ENCODE measurements at regions not wholly inside any gene's neighbourhood (a gene's known extent, or its start where the extent isn't known, plus 50 kb on each side); places are given as distances from the start of the nearest gene placed in this dataset.
A peak's percentile ranks its signal among the peaks of the same experiment; 100 is the strongest.

GRCh38 chr7:116340943-116341907 is 130.9 kb downstream of the TES start:
- no peak overlapping the region for H3K27ac ChIP-seq (ENCODE audit: low read length)
- no peak overlapping the region for H3K4me3 ChIP-seq (ENCODE audit: low read length in 2 of 2)

GRCh38 chr7:116342125-116342524 is 131.8 kb downstream of the TES start:
- Histone ChIP-seq H3K27me3 (ENCODE audit: control insufficient read depth in 1 of 2, insufficient read depth in 2 of 2, low read length in 2 of 2) (no peaks in the 10 kb centered on the region), H3K4me1 (ENCODE audit: control insufficient read depth, insufficient read depth, low read length) (no peaks in the 10 kb centered on the region), H3K27ac (ENCODE audit: low read length) (no peak overlapping the region), H3K9ac (ENCODE audit: low read length in 2 of 2) (no peak overlapping the region), H3K36me3 (ENCODE audit: control insufficient read depth in 2 of 2, insufficient read depth in 2 of 2, low read length in 2 of 2) (no peaks in the 10 kb centered on the region), H3K4me3 (ENCODE audit: low read length in 2 of 2) (no peak overlapping the region), H3K9me3 (ENCODE audit: control insufficient read depth in 2 of 2, low read length in 2 of 2) (no peaks in the 10 kb centered on the region)

More at GRCh38 chr7:116340943-116341907, 130.9 kb downstream of the TES start:
- H3K27me3 ChIP-seq (ENCODE audit: control insufficient read depth in 1 of 2, insufficient read depth in 2 of 2, low read length in 2 of 2) = no peaks in the 10 kb centered on the region
- H3K9me3 ChIP-seq (ENCODE audit: control insufficient read depth in 2 of 2, low read length in 2 of 2) = no peaks in the 10 kb centered on the region
- H3K36me3 ChIP-seq (ENCODE audit: control insufficient read depth in 2 of 2, insufficient read depth in 2 of 2, low read length in 2 of 2) = no peaks in the 10 kb centered on the region
- no peaks in the 10 kb centered on the region for H3K4me1 ChIP-seq (ENCODE audit: control insufficient read depth, insufficient read depth, low read length)
- no peak overlapping the region for H3K9ac ChIP-seq (ENCODE audit: low read length in 2 of 2)

GRCh38 chr7:116347151-116347832 is 137.0 kb downstream of the TES start:
- H3K36me3 ChIP-seq (ENCODE audit: control insufficient read depth in 2 of 2, insufficient read depth in 2 of 2, low read length in 2 of 2) = no peaks in the 10 kb centered on the region
- H3K27me3 ChIP-seq (ENCODE audit: control insufficient read depth in 1 of 2, insufficient read depth in 2 of 2, low read length in 2 of 2) = no peaks in the 10 kb centered on the region
- H3K4me3 ChIP-seq (ENCODE audit: low read length in 2 of 2) = no peak overlapping the region
- peaks cover under 1% of the 10 kb centered on the region for H3K4me1 ChIP-seq (ENCODE audit: control insufficient read depth, insufficient read depth, low read length)
- H3K9me3 ChIP-seq (ENCODE audit: control insufficient read depth in 2 of 2, low read length in 2 of 2) = no peaks in the 10 kb centered on the region
- H3K9ac ChIP-seq (ENCODE audit: low read length in 2 of 2) = no peak overlapping the region
- H3K27ac ChIP-seq (ENCODE audit: low read length) = no peak overlapping the region

- Histone ChIP-seq H3K4me3 (ENCODE audit: low read length in 2 of 2) (no peak overlapping the region), H3K36me3 (ENCODE audit: control insufficient read depth in 2 of 2, insufficient read depth in 2 of 2, low read length in 2 of 2) (no peaks in the 10 kb centered on the region), H3K4me1 (ENCODE audit: control insufficient read depth, insufficient read depth, low read length) (peaks cover 5% of the 10 kb centered on the region), H3K27me3 (ENCODE audit: control insufficient read depth in 1 of 2, insufficient read depth in 2 of 2, low read length in 2 of 2) (no peaks in the 10 kb centered on the region), H3K9ac (ENCODE audit: low read length in 2 of 2) (no peak overlapping the region), H3K27ac (ENCODE audit: low read length) (no peak overlapping the region), H3K9me3 (ENCODE audit: control insufficient read depth in 2 of 2, low read length in 2 of 2) (no peaks in the 10 kb centered on the region)
Measured at GRCh38 chr7:116348346-116348745, 138.0 kb downstream of the TES start.

GRCh38 chr7:116351966-116352365 is 141.6 kb downstream of the TES start:
- Histone ChIP-seq H3K4me3 (ENCODE audit: low read length in 2 of 2) (no peak overlapping the region), H3K27ac (ENCODE audit: low read length) (peak overlapping the region; percentile 60), H3K9ac (ENCODE audit: low read length in 2 of 2) (no peak overlapping the region), H3K36me3 (ENCODE audit: control insufficient read depth in 2 of 2, insufficient read depth in 2 of 2, low read length in 2 of 2) (no peaks in the 10 kb centered on the region), H3K4me1 (ENCODE audit: control insufficient read depth, insufficient read depth, low read length) (peaks cover 39% of the 10 kb centered on the region), H3K27me3 (ENCODE audit: control insufficient read depth in 1 of 2, insufficient read depth in 2 of 2, low read length in 2 of 2) (no peaks in the 10 kb centered on the region), H3K9me3 (ENCODE audit: control insufficient read depth in 2 of 2, low read length in 2 of 2) (no peaks in the 10 kb centered on the region)

GRCh38 chr7:116353647-116354046 is 143.3 kb downstream of the TES start:
- Histone ChIP-seq H3K9me3 (ENCODE audit: control insufficient read depth in 2 of 2, low read length in 2 of 2) (no peaks in the 10 kb centered on the region), H3K4me3 (ENCODE audit: low read length in 2 of 2) (peak overlapping the region; percentile 49 to 65), H3K27me3 (ENCODE audit: control insufficient read depth in 1 of 2, insufficient read depth in 2 of 2, low read length in 2 of 2) (no peaks in the 10 kb centered on the region), H3K27ac (ENCODE audit: low read length) (peak overlapping the region; percentile 95), H3K4me1 (ENCODE audit: control insufficient read depth, insufficient read depth, low read length) (peaks cover 48% of the 10 kb centered on the region), H3K36me3 (ENCODE audit: control insufficient read depth in 2 of 2, insufficient read depth in 2 of 2, low read length in 2 of 2) (no peaks in the 10 kb centered on the region), H3K9ac (ENCODE audit: low read length in 2 of 2) (peak overlapping the region; percentile 61 to 62)

GRCh38 chr7:116354171-116354545 is 143.8 kb downstream of the TES start:
- Histone ChIP-seq H3K4me1 (ENCODE audit: control insufficient read depth, insufficient read depth, low read length) (peaks cover 48% of the 10 kb centered on the region), H3K9me3 (ENCODE audit: control insufficient read depth in 2 of 2, low read length in 2 of 2) (no peaks in the 10 kb centered on the region), H3K4me3 (ENCODE audit: low read length in 2 of 2) (peak overlapping the region; percentile 49 to 65), H3K36me3 (ENCODE audit: control insufficient read depth in 2 of 2, insufficient read depth in 2 of 2, low read length in 2 of 2) (no peaks in the 10 kb centered on the region), H3K9ac (ENCODE audit: low read length in 2 of 2) (peak overlapping the region; percentile 61 to 71), H3K27ac (ENCODE audit: low read length) (peak overlapping the region; percentile 95), H3K27me3 (ENCODE audit: control insufficient read depth in 1 of 2, insufficient read depth in 2 of 2, low read length in 2 of 2) (no peaks in the 10 kb centered on the region)

GRCh38 chr7:116354546-116355423 is 144.4 kb downstream of the TES start:
- Histone ChIP-seq H3K36me3 (ENCODE audit: control insufficient read depth in 2 of 2, insufficient read depth in 2 of 2, low read length in 2 of 2) (no peaks in the 10 kb centered on the region), H3K9me3 (ENCODE audit: control insufficient read depth in 2 of 2, low read length in 2 of 2) (no peaks in the 10 kb centered on the region), H3K4me3 (ENCODE audit: low read length in 2 of 2) (peak overlapping the region; percentile 49 to 65), H3K27ac (ENCODE audit: low read length) (peak overlapping the region; percentile 95), H3K4me1 (ENCODE audit: control insufficient read depth, insufficient read depth, low read length) (peaks cover 48% of the 10 kb centered on the region), H3K27me3 (ENCODE audit: control insufficient read depth in 1 of 2, insufficient read depth in 2 of 2, low read length in 2 of 2) (no peaks in the 10 kb centered on the region), H3K9ac (ENCODE audit: low read length in 2 of 2) (peak overlapping the region; percentile 61 to 71)

- Histone ChIP-seq H3K27ac (ENCODE audit: low read length) (peak overlapping the region; percentile 95), H3K36me3 (ENCODE audit: control insufficient read depth in 2 of 2, insufficient read depth in 2 of 2, low read length in 2 of 2) (no peaks in the 10 kb centered on the region), H3K9ac (ENCODE audit: low read length in 2 of 2) (no peak overlapping the region), H3K4me1 (ENCODE audit: control insufficient read depth, insufficient read depth, low read length) (peaks cover 48% of the 10 kb centered on the region), H3K9me3 (ENCODE audit: control insufficient read depth in 2 of 2, low read length in 2 of 2) (no peaks in the 10 kb centered on the region), H3K27me3 (ENCODE audit: control insufficient read depth in 1 of 2, insufficient read depth in 2 of 2, low read length in 2 of 2) (no peaks in the 10 kb centered on the region), H3K4me3 (ENCODE audit: low read length in 2 of 2) (peak overlapping the region; percentile 47 to 65)
Measured at GRCh38 chr7:116355424-116355765, 144.1 kb upstream of the CAV2 start.

- H3K27me3 ChIP-seq (ENCODE audit: control insufficient read depth in 1 of 2, insufficient read depth in 2 of 2, low read length in 2 of 2) = no peaks in the 10 kb centered on the region
- H3K4me3 ChIP-seq (ENCODE audit: low read length in 2 of 2) = peak overlapping the region in 1 of 2 donors; percentile 35
- peaks cover 48% of the 10 kb centered on the region for H3K4me1 ChIP-seq (ENCODE audit: control insufficient read depth, insufficient read depth, low read length)
- no peaks in the 10 kb centered on the region for H3K9me3 ChIP-seq (ENCODE audit: control insufficient read depth in 2 of 2, low read length in 2 of 2)
- no peak overlapping the region for H3K9ac ChIP-seq (ENCODE audit: low read length in 2 of 2)
- no peaks in the 10 kb centered on the region for H3K36me3 ChIP-seq (ENCODE audit: control insufficient read depth in 2 of 2, insufficient read depth in 2 of 2, low read length in 2 of 2)
- peak overlapping the region; percentile 95 for H3K27ac ChIP-seq (ENCODE audit: low read length)
Measured at GRCh38 chr7:116356333-116356965, 143.1 kb upstream of the CAV2 start.

All from stomach smooth muscle (tissue), 2 donors.